ENCODE measurements at regions not wholly inside any gene's neighbourhood (a gene's known extent, or its start where the extent isn't known, plus 50 kb on each side); places are given as distances from the start of the nearest gene placed in this dataset.

DNA sequence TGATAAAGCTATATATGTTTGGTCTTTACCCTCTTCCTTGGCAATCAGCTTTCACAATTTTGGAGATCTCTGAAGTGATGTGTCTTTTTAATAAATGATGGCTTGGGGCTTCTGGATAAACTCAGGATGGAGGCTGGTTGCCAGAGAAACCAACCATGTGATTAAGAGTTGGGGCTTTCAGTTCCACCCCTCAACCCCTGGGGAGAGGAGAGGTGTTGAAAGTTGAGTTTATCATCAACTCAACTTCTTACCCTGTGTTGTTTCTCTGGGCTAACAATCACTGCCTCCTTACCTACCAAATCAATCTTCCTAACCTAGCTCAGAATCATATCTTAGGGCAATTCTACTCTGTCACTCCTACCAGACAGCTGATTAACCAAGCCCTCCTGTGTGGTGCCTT lies 735.8 kb downstream of the ZPLD1 start:
- TF ChIP-seq, protein P1, sequence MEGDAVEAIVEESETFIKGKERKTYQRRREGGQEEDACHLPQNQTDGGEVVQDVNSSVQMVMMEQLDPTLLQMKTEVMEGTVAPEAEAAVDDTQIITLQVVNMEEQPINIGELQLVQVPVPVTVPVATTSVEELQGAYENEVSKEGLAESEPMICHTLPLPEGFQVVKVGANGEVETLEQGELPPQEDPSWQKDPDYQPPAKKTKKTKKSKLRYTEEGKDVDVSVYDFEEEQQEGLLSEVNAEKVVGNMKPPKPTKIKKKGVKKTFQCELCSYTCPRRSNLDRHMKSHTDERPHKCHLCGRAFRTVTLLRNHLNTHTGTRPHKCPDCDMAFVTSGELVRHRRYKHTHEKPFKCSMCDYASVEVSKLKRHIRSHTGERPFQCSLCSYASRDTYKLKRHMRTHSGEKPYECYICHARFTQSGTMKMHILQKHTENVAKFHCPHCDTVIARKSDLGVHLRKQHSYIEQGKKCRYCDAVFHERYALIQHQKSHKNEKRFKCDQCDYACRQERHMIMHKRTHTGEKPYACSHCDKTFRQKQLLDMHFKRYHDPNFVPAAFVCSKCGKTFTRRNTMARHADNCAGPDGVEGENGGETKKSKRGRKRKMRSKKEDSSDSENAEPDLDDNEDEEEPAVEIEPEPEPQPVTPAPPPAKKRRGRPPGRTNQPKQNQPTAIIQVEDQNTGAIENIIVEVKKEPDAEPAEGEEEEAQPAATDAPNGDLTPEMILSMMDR (IDR thresholded peaks at IDR 0.05) = no peak
- no peak for TF ChIP-seq POLR2A (IDR thresholded peaks at IDR 0.05)
